Spleen (tissue), 7 donors: ENCODE measurements at regions not wholly inside any gene's neighbourhood (a gene's known extent, or its start where the extent isn't known, plus 50 kb on each side); places are given as distances from the start of the nearest gene placed in this dataset.

Experiments used
- CTCF ChIP-seq, 11 experiments: fragments of 200-600 bp in 7 of 11; fragments of 450-650 bp in 4 of 11; sonication (generic) in 4 of 11; IDR thresholded peaks in 8 of 11; conservative IDR thresholded peaks in 3 of 11; 1 replicate in 7 of 11; 2 replicates in 4 of 11; pipeline versions ENCODE4 v1.4.0 to v1.8.0; 2016 to 2021; ENCODE audit warnings: antibody characterized with exemption in 11 of 11, inconsistent platforms in 4 of 11, mild to moderate bottlenecking in 1 of 11
- POLR2A ChIP-seq, 3 donors: fragments of 450-650 bp; IDR thresholded peaks; one replicate each; pipeline ENCODE4 v1.5.1; 2017; ENCODE audit warnings: antibody characterized with exemption in 3 of 3, mild to moderate bottlenecking in 1 of 3
- POLR2AphosphoS5 ChIP-seq, 3 donors: sonication (generic); formaldehyde crosslinking; IDR thresholded peaks; one replicate each; pipeline ENCODE4 v1.5.1; 2017; ENCODE audit warnings: antibody characterized with exemption in 3 of 3
- donor health status: DM: no; HTN: no; CAD: no; lungs with moderate emphysema.
- donor health status: DM: no; HTN: no; CAD: no.
- donor health status: DM: no; HTN: no; CAD: no.

- TF ChIP-seq CTCF (IDR thresholded peaks at IDR 0.05 in 8 of 11, conservative IDR thresholded peaks at IDR 0.05 in 3 of 11) (no peak), POLR2A (IDR thresholded peaks at IDR 0.05) (no peak), POLR2AphosphoS5 (IDR thresholded peaks at IDR 0.05) (no peak)
These were observed 136.3 kb downstream of the PALM2AKAP2 start for GRCh38 chr9:109916316-109916715.
